SK-N-SH (cell line): ENCODE measurements at regions not wholly inside any gene's neighbourhood (a gene's known extent, or its start where the extent isn't known, plus 50 kb on each side); places are given as distances from the start of the nearest gene placed in this dataset.

Source experiments
- CTCF ChIA-PET: fragments of 300-600, 350-600 bp; formaldehyde crosslinking; extraction: SDS; loops from one replicate; lab custom pipeline; 2021; lab: Yijun Ruan, JAX
- POLR2A ChIA-PET: fragments of 350-600 bp; sonication (Branson Sonifier 250); formaldehyde crosslinking; extraction: SDS; loops from one replicate; lab custom pipeline; 2020; ENCODE audit warnings: antibody characterized with exemption, inconsistent platforms; lab: Yijun Ruan, JAX
- DNase-seq: peaks from one replicate; pipeline ENCODE4 v3.0.0; 2012
- H2AFZ ChIP-seq: fragments of 200-600 bp; sonication (generic); 2 replicates; pipeline ENCODE4 v1.8.1; 2016; ENCODE audit warnings: antibody characterized with exemption, mild to moderate bottlenecking, low read depth
- H3F3A ChIP-seq: fragments of 200-600 bp; sonication (generic); replicated peaks from 2 replicates; pipeline ENCODE3; 2016; ENCODE audit warnings: antibody characterized with exemption, mild to moderate bottlenecking; ENCODE audit not compliant: insufficient read depth
- H3K27ac ChIP-seq, 2 experiments: fragments of 200-500 bp in 1 of 2; fragments of 200-600 bp in 1 of 2; sonication (Bioruptor generic) in 1 of 2; sonication (generic), shearing (Covaris generic) in 1 of 2; 2 replicates each; pipeline versions ENCODE4 v1.5.1 to v1.6.1; 2014 to 2016; ENCODE audit warnings: low read depth in 2 of 2, inconsistent platforms in 1 of 2, low read length in 1 of 2, mild to moderate bottlenecking in 1 of 2, mixed read lengths in 1 of 2
- H3K27me3 ChIP-seq: fragments of 200-600 bp; sonication (generic), shearing (Covaris generic); 2 replicates; pipeline ENCODE4 v1.6.1; 2016; ENCODE audit warnings: mixed run types; ENCODE audit not compliant: insufficient read depth
- H3K36me3 ChIP-seq, 2 experiments: fragments of 200-500 bp in 1 of 2; fragments of 200-600 bp in 1 of 2; sonication (Bioruptor generic) in 1 of 2; sonication (generic) in 1 of 2; replicated peaks in 1 of 2; 2 replicates each; pipeline versions ENCODE3 to v1.5.1; 2014 to 2016; ENCODE audit warnings: low read length in 1 of 2, mild to moderate bottlenecking in 1 of 2; ENCODE audit not compliant: insufficient read depth in 2 of 2, control insufficient read depth in 1 of 2
- H3K4me1 ChIP-seq, 2 experiments: fragments of 200-500 bp in 1 of 2; fragments of 200-600 bp in 1 of 2; sonication (Bioruptor generic) in 1 of 2; sonication (generic), shearing (Covaris generic) in 1 of 2; 2 replicates each; pipeline versions ENCODE4 v1.5.1 to v1.6.1; 2014 to 2016; ENCODE audit warnings: low read depth in 1 of 2, low read length in 1 of 2, mixed run types in 1 of 2; ENCODE audit not compliant: insufficient read depth in 2 of 2, control insufficient read depth in 1 of 2
- H3K4me2 ChIP-seq: fragments of 200-600 bp; sonication (generic), shearing (Covaris generic); 2 replicates; pipeline ENCODE4 v1.6.1; 2017; ENCODE audit warnings: mixed run types
- H3K4me3 ChIP-seq, 2 experiments: fragments of 200-500 bp in 1 of 2; fragments of 200-600 bp in 1 of 2; sonication (Bioruptor generic) in 1 of 2; sonication (generic), shearing (Covaris generic) in 1 of 2; 2 replicates each; pipeline versions ENCODE4 v1.5.1 to v1.8.1; 2014 to 2016; ENCODE audit warnings: low read depth in 2 of 2, inconsistent platforms in 1 of 2, low read length in 1 of 2, mild to moderate bottlenecking in 1 of 2, mixed read lengths in 1 of 2, moderate library complexity in 1 of 2
- H3K79me2 ChIP-seq: fragments of 200-600 bp; sonication (generic); 2 replicates; pipeline ENCODE4 v1.8.1; 2017; ENCODE audit warnings: mild to moderate bottlenecking; ENCODE audit not compliant: insufficient read depth
- H3K9ac ChIP-seq: fragments of 200-600 bp; sonication (generic); 2 replicates; pipeline ENCODE4 v1.6.1; 2017; ENCODE audit warnings: mixed run types
- H3K9me2 ChIP-seq: fragments of 200-600 bp; sonication (generic); 2 replicates; pipeline ENCODE4 v1.6.1; 2017; ENCODE audit warnings: mixed run types
- H3K9me3 ChIP-seq: fragments of 200-600 bp; sonication (generic); 2 replicates; pipeline ENCODE4 v1.6.1; 2017; ENCODE audit warnings: mixed run types, mild to moderate bottlenecking, moderate library complexity
- H4K20me1 ChIP-seq: fragments of 200-600 bp; sonication (generic); 2 replicates; pipeline ENCODE4 v1.6.1; 2017; ENCODE audit warnings: mild to moderate bottlenecking, mixed run types; ENCODE audit not compliant: insufficient read depth
- CHD2 ChIP-seq: fragments of 150-350 bp; IDR thresholded peaks from 2 replicates; pipeline ENCODE4 v1.6.1; 2018; ENCODE audit warnings: low read length; ENCODE audit not compliant: partially characterized antibody
- CTCF ChIP-seq: fragments of 200-600 bp; sonication (generic); IDR thresholded peaks from 2 replicates; pipeline ENCODE4 v1.6.1; 2017; ENCODE audit warnings: antibody characterized with exemption, mild to moderate bottlenecking, moderate library complexity
- EZH2phosphoT487 ChIP-seq: fragments of 200-600 bp; sonication (generic); IDR thresholded peaks from 2 replicates; pipeline ENCODE4 v1.6.1; 2017; ENCODE audit warnings: low read depth, mixed run types, mild to moderate bottlenecking, antibody characterized with exemption, moderate library complexity, borderline replicate concordance
- FOSL2 ChIP-seq: IDR thresholded peaks from 2 replicates; pipeline ENCODE4 v1.4.0; 2012; ENCODE audit warnings: low read depth, mild to moderate bottlenecking, moderate library complexity, borderline replicate concordance
- FOXJ3 ChIP-seq: sonication (generic); formaldehyde crosslinking; IDR thresholded peaks from 2 replicates; pipeline ENCODE4 v1.5.1; 2020; ENCODE audit warnings: mild to moderate bottlenecking, missing genetic modification reagents
- GATA2 ChIP-seq: sonication (generic); formaldehyde crosslinking; IDR thresholded peaks from 2 replicates; pipeline ENCODE4 v1.5.0; 2020; ENCODE audit warnings: mild to moderate bottlenecking, missing genetic modification reagents
- JUND ChIP-seq: IDR thresholded peaks from 2 replicates; pipeline ENCODE4 v1.4.0; 2012
- MEF2A ChIP-seq: IDR thresholded peaks from 2 replicates; pipeline ENCODE4 v1.4.0; 2012; ENCODE audit warnings: low read depth, borderline replicate concordance
- NRF1 ChIP-seq: IDR thresholded peaks from 2 replicates; pipeline ENCODE4 v1.6.1; 2012; ENCODE audit warnings: low read depth, mild to moderate bottlenecking, low read length
- POLR2AphosphoS5 ChIP-seq: IDR thresholded peaks from 2 replicates; pipeline ENCODE4 v1.6.1; 2012; ENCODE audit warnings: low read depth, low read length
- RFX5 ChIP-seq: IDR thresholded peaks from 2 replicates; pipeline ENCODE4 v1.6.1; 2012; ENCODE audit warnings: mild to moderate bottlenecking, improper control_type of control experiment, low read length
- RXRA ChIP-seq: IDR thresholded peaks from 2 replicates; pipeline ENCODE4 v1.4.0; 2012; ENCODE audit warnings: low read depth, mild to moderate bottlenecking, borderline replicate concordance
- SMC3 ChIP-seq: IDR thresholded peaks from 2 replicates; pipeline ENCODE4 v1.6.1; 2012; ENCODE audit warnings: low read depth, low read length, improper control_type of control experiment
- TCF12 ChIP-seq: IDR thresholded peaks from 2 replicates; pipeline ENCODE4 v1.4.0; 2012
- TEAD4 ChIP-seq: IDR thresholded peaks from 2 replicates; pipeline ENCODE4 v1.4.0; 2012; ENCODE audit warnings: mild to moderate bottlenecking, borderline replicate concordance; ENCODE audit not compliant: insufficient read depth
- USF1 ChIP-seq: IDR thresholded peaks from 2 replicates; pipeline ENCODE4 v1.4.0; 2012; ENCODE audit warnings: low read depth, borderline replicate concordance
- TF ChIP-seq, protein P1 (sequence below): IDR thresholded peaks from 2 replicates; pipeline ENCODE4 v1.6.1; 2012; ENCODE audit warnings: mild to moderate bottlenecking, low read depth, low read length, moderate library complexity

DNA sequence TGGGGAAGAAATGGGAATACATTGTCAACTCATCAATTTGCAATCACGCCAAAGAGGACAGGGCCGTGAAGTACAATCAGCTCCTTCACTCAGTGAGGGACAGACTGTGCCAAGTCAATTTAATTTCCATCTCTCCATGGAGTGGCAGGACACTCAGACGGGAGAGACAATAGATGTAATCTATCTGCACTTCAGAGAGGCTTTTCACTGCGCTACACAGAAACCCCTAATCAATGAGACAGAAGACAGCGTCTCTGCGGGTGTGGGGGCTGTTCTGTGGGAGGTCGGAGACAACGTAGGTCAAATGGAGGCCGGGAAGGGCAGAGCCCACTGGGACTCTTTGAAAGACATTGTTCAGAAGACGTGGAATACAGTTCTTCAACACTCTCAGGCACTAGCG is 541.0 kb upstream of the ADARB2 start (continued):
- TF ChIP-seq FOSL2 = no peak

GRCh38 chr10:2263561-2263960 is 526.2 kb upstream of the ADARB2 start:
- ChIA-PET CTCF (no interaction called here), POLR2A (no interaction called here)
- no peak overlapping the region for H3K4me3 ChIP-seq
- H3K9me3 ChIP-seq = no peaks in the 10 kb centered on the region
- no peak overlapping the region for H3K4me2 ChIP-seq
- no peak overlapping the region for H2AFZ ChIP-seq
- no peaks in the 10 kb centered on the region for H3K36me3 ChIP-seq
- no peaks in the 10 kb centered on the region for H3K9me2 ChIP-seq
- no peaks in the 10 kb centered on the region for H3K27me3 ChIP-seq
- no peak overlapping the region for H3K9ac ChIP-seq
- H4K20me1 ChIP-seq = no peaks in the 10 kb centered on the region
- TF ChIP-seq, protein P1, sequence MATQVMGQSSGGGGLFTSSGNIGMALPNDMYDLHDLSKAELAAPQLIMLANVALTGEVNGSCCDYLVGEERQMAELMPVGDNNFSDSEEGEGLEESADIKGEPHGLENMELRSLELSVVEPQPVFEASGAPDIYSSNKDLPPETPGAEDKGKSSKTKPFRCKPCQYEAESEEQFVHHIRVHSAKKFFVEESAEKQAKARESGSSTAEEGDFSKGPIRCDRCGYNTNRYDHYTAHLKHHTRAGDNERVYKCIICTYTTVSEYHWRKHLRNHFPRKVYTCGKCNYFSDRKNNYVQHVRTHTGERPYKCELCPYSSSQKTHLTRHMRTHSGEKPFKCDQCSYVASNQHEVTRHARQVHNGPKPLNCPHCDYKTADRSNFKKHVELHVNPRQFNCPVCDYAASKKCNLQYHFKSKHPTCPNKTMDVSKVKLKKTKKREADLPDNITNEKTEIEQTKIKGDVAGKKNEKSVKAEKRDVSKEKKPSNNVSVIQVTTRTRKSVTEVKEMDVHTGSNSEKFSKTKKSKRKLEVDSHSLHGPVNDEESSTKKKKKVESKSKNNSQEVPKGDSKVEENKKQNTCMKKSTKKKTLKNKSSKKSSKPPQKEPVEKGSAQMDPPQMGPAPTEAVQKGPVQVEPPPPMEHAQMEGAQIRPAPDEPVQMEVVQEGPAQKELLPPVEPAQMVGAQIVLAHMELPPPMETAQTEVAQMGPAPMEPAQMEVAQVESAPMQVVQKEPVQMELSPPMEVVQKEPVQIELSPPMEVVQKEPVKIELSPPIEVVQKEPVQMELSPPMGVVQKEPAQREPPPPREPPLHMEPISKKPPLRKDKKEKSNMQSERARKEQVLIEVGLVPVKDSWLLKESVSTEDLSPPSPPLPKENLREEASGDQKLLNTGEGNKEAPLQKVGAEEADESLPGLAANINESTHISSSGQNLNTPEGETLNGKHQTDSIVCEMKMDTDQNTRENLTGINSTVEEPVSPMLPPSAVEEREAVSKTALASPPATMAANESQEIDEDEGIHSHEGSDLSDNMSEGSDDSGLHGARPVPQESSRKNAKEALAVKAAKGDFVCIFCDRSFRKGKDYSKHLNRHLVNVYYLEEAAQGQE = no peak
- TF ChIP-seq TEAD4 = no peak
- no peak for TF ChIP-seq RFX5
- TF ChIP-seq CTCF = no peak
- no peak for TF ChIP-seq POLR2AphosphoS5
- no peak for TF ChIP-seq MEF2A
- TF ChIP-seq NRF1 = no peak
- TF ChIP-seq RXRA = no peak
- no peak for TF ChIP-seq CHD2
- TF ChIP-seq FOXJ3 = no peak
- TF ChIP-seq USF1 = no peak
- TF ChIP-seq EZH2phosphoT487 = no peak
- no peak for TF ChIP-seq GATA2 (CRISPR knock-in tag)
- no peak for TF ChIP-seq JUND
- no peak for TF ChIP-seq SMC3
- TF ChIP-seq TCF12 = no peak
- H3F3A ChIP-seq = no peaks in the 10 kb centered on the region
- no peaks in the 10 kb centered on the region for H3K4me1 ChIP-seq
- no peaks in the 10 kb centered on the region for H3K79me2 ChIP-seq
- DNase-seq = no peak
- no peak overlapping the region for H3K27ac ChIP-seq
